ENCODE measurements at regions not wholly inside any gene's neighbourhood (a gene's known extent, or its start where the extent isn't known, plus 50 kb on each side); places are given as distances from the start of the nearest gene placed in this dataset.

DNA sequence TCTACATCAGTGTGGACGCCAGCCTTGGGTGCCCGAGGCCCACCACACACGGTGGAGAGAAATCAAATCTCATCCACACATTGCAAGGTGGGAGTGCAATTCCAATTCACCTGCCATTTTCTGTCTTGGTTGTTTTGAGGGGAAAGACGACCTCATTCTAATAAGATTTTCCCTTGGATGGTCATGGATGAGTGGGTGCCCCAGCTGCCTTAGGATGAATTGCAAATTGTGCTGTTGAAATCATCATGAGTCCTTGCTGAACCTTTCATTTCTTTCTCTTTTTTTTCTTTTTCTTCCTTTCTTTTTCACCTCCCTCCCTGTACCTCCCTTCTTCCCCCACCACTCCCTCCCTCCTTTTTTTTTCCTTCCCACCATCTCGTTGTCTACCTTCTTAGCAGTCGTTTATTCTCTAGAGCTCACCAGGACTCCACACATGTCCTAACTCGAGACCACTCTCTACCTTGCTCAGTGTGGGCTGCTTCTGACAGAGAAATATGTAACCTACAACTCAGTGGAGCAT is 266.9 kb upstream of the NFE2L3 start:
- DNase-seq (ENCODE audit: low spot score), result no peak

GRCh38 chr7:25886387-25887240 is 265.4 kb upstream of the NFE2L3 start:
- no peak for DNase-seq (ENCODE audit: low spot score)

DNA sequence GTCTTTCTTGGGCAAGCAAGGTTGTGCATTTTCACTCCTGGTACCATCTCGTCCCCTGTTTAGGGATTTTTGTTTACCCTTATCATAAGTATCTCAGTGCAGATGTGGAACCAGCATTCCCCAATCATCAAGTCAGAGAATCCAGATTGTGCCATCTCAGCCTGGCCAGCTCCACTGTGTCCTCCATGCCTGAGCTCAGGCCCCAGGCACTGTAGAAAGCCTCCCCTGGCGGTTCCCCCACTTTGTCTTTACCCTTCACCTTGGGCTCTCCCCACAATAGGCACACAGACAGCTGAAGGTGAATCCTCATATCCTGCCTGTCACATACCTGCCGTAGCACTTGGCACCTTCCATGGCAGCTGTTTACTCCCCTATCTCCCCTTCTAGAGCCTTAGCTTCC is 264.7 kb upstream of the NFE2L3 start:
- DNase-seq (ENCODE audit: low spot score), result no peak

GRCh38 chr7:25887795-25888559 is 264.0 kb upstream of the NFE2L3 start:
- no peak for DNase-seq (ENCODE audit: low spot score)

DNA sequence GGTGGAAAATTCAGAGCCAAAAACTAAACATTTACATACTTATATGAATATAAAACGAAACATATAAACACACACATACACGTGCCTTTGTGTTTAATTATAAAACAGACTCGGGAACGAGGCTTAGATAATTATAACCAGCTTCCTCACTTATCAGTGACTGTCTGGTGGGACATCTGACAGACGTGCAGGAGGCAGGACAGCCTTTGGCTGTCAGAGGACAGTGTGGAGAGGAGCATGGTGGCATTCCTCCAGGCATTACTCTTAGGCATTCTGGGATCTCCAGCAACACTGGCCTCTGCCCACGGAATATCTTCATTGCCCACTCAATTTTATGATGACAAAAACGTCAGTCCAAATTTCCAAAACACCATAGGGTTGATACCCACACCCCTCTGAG is 262.2 kb upstream of the NFE2L3 start:
- DNase-seq (ENCODE audit: low spot score), result no peak

GRCh38 chr7:25891591-25891990 is 260.4 kb upstream of the NFE2L3 start:
- DNase-seq (ENCODE audit: low spot score), result no peak

- no peak for DNase-seq (ENCODE audit: low spot score)
These were observed 258.6 kb upstream of the NFE2L3 start for GRCh38 chr7:25893436-25893835.

GRCh38 chr7:25894002-25894901 is 257.7 kb upstream of the NFE2L3 start:
- peak; percentile 25 for DNase-seq (ENCODE audit: low spot score)

- peak; percentile 42 for DNase-seq (ENCODE audit: low spot score)
These were observed 256.9 kb upstream of the NFE2L3 start for GRCh38 chr7:25894902-25895791.

- DNase-seq (ENCODE audit: low spot score), result no peak
These were observed 256.2 kb upstream of the NFE2L3 start for GRCh38 chr7:25895792-25896171.

DNA sequence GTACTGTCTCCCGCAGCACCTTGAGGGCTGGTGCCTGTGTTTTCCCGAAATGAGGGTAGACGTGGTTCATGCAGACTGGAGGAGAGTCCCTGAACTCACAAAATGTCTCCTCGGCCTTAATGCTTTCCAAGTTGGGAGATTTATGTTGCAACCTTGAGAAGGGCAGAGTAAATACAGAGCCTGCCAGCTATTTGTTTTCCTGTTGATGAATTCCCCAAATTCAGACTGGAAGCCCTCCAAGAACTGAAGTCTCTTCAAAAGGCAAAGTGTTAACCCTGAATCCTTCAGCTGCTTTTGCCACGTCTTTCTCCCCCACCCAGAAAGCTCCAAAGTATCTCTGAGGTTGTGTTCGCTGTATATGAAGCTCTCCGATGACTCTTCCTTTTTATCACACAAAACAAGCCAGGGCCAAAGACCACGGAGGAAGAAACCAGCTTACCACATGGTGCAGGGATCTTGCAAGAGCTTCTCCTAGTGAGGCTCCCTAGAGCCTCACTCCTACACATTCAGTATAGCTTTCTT is 254.7 kb upstream of the NFE2L3 start:
- no peak for DNase-seq (ENCODE audit: low spot score)

- DNase-seq (ENCODE audit: low spot score), result no peak
These were observed 251.8 kb upstream of the NFE2L3 start for GRCh38 chr7:25900245-25900644.

- DNase-seq (ENCODE audit: low spot score), result no peak
These were observed 251.1 kb upstream of the NFE2L3 start for GRCh38 chr7:25900877-25901276.

GRCh38 chr7:25901658-25902057 is 250.3 kb upstream of the NFE2L3 start:
- no peak for DNase-seq (ENCODE audit: low spot score)

GRCh38 chr7:25906003-25906402 is 246.0 kb upstream of the NFE2L3 start:
- no peak for DNase-seq (ENCODE audit: low spot score)

DNA sequence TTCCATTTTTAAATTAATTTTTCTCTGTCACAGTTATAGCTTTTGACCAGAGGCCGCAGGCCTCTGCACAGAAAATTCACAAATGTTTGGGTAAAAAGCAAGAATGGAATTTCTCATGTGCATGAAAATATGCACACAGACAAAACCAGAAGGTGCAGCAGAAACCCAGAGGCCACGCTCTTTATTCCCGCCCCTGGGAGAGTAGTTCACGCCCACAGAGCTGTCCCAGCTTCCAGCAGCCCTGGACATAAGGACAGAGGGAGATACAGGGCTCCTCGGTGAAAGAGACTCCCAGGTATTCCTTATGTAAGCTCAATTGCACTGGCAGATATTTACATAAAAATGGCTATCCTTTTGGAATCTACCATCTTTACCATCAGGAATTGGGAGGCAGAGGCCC is 245.2 kb upstream of the NFE2L3 start:
- DNase-seq (ENCODE audit: low spot score), result no peak

GRCh38 chr7:25907214-25907613 is 244.8 kb upstream of the NFE2L3 start:
- DNase-seq (ENCODE audit: low spot score), result no peak

- DNase-seq (ENCODE audit: low spot score), result no peak
These were observed 244.3 kb upstream of the NFE2L3 start for GRCh38 chr7:25907731-25908130.

GRCh38 chr7:25908154-25908949 is 243.6 kb upstream of the NFE2L3 start:
- no peak for DNase-seq (ENCODE audit: low spot score)

All from HuH-7.5 (cell line).